ENCODE measurements at regions not wholly inside any gene's neighbourhood (a gene's known extent, or its start where the extent isn't known, plus 50 kb on each side); places are given as distances from the start of the nearest gene placed in this dataset.

- DNase-seq (ENCODE audit: low read depth in 2 of 2): no peak
Measured at GRCh38 chr22:48952256-48953102, 875.2 kb downstream of the BRD1 start.

GRCh38 chr22:48951836-48952235 lies 875.8 kb downstream of the BRD1 start:
- DNase-seq (ENCODE audit: low read depth in 2 of 2): no peak

GRCh38 chr22:48950151-48950915 lies 877.3 kb downstream of the BRD1 start:
- no peak for DNase-seq (ENCODE audit: low read depth in 2 of 2)

DNA sequence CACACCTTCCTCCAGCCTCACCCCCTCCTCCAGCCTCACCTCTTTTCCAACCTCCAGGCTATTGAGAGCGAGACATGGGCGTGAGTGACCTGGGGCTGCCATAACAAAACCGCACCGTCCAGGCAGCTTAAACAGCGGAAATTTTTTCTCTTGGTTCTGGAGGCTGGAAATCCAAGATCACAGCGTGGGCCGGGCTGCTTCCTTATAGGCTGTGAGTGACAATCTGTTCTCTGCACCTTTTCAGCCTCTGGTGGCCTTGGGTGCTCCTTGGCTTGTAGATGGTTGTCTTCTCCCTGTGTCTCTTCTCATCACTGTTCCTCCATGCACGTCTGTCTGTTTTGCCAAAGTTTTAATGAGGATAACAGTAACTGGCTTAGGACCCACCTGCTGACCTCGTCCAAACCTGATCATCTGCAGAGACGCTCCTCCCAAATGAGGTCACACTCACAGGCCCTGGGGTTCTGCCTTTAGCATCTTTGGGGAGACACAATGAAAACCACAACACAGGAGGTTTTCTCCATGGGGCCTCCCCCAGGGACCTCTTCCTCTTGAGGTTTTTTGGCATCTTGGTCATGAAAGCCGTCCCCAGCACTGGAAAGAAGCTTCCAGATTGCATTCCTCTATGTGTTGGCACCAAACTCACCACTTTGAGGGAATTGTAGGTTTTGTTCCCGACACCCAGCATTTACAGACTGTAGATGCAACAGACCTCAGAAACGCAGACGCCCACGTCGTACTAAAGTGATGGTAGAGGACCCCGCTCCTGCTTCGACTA lies 878.1 kb downstream of the BRD1 start:
- DNase-seq (ENCODE audit: low read depth in 2 of 2): no peak

GRCh38 chr22:48948575-48949170 lies 879.0 kb downstream of the BRD1 start:
- DNase-seq (ENCODE audit: low read depth in 2 of 2): no peak

- DNase-seq (ENCODE audit: low read depth in 2 of 2): no peak
Measured at GRCh38 chr22:48947636-48948035, 880.0 kb downstream of the BRD1 start.

- DNase-seq (ENCODE audit: low read depth in 2 of 2): no peak
Measured at GRCh38 chr22:48945621-48946458, 881.8 kb downstream of the BRD1 start.

GRCh38 chr22:48944751-48945620 lies 882.7 kb downstream of the BRD1 start:
- no peak for DNase-seq (ENCODE audit: low read depth in 2 of 2)

GRCh38 chr22:48944433-48944750 lies 883.3 kb downstream of the BRD1 start:
- no peak for DNase-seq (ENCODE audit: low read depth in 2 of 2)

DNA sequence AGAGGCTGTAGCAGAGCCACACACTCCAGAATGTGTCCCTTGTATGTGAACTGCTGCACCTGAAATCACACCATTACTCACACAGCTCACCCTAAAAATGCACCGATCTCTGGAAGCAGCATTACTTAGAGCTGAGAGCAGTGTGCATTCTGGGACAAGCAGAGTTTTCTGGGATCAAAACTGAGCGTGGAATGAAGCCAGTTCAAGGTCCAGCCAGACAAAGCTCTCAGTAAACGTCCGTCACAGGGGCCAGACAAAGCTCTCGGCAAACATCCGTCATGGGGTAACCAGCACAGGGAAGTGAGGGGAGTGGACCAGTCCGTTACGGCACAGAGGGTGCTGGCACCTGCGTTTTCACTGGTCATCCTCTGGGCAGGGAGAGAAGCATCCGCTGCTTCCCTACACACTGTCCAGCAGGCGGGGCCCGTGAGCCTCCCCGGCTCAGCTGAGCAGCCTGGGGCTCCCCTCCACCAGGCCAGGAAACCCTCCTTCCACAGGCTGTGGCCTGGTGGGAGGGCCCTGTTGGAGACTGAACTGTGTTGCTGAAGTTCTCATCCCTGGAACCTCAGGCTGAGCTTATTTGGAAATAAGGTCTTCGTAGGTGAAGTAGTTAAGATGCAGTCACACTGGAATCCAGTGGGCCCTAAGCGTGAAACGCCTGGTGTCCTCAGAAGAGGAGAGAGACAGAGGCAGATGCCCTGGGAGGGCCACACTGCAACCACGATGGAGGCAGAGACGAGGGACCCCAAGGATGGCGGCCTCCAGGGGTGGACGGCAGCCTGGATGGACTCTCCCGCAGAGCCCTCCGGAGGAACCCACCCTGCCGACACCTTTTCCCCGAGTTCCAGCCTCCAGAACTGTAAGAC lies 883.9 kb downstream of the BRD1 start:
- DNase-seq (ENCODE audit: low read depth in 2 of 2): no peak

DNA sequence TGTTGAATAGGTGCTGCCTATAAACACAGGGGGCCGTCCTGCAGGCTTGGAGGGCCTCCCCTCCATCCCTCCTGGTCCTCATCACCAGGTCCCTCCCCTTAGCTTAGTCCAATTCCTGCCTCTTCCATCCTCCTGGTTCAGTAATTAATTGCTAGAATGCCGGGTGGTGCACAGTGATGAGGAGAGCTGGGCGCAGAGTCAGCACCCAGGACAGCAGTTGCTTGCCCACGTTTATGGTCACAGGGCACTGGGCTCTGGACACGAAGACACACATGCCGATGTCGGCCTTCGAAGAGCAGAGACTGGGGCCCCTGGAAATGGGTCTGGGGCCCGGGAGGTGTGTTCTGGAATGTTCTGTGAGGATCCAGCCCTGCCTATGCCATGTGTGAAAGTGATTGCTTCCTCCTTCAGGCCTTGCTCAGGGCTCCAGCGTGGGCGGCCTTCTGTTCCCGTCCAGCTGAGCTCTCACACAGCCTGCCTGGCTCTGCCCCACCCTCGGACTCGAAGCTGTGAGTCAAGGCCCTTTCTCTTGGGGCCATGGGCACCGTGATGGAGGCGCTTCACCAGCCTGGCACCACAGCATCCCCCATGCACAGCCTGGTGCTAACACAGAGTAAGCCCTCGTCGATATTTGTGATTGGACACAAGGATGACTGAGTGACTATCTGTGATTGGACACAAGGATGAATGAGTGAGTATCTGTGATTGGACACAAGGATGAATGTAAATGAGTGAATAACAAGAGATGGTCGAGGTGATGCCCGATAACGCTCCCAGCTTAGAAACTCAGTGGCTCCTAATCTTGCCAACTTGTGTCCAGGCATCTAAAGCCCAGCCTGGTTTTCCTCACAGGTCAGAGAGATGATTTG lies 884.7 kb downstream of the BRD1 start:
- DNase-seq (ENCODE audit: low read depth in 2 of 2): no peak

DNA sequence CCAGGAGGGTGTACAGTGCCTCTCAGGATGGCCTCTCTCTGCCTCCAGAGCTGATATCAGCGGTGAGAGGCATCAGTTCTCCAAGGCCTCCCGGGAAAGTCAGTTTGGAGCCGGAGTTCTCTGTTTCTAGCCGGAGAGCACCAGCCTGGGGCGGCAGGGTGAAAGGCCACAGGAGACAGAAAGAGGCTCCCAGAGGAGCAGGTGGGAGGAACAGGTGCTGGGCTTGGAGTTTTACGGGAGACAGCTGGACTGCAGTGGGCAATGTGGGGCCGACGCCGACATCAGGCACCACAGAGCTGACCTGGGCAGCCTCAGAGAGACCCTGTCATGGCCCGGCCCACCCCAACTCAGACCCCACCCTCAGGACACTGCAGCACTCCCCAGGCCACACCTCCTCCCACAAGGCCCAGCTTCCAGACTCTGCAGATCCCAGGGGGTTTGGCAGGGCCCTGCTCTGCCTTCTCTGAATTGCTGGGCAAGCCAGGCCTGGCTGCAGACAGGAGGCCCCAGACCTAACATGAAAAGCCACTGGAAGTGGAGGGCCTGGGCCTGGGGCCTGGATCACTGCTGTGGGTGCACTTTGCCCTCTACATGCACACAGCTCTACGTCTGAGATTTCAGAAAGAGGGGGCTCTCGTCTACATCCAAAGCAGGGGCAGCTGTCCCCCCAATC lies 885.6 kb downstream of the BRD1 start:
- no peak for DNase-seq (ENCODE audit: low read depth in 2 of 2)

DNA sequence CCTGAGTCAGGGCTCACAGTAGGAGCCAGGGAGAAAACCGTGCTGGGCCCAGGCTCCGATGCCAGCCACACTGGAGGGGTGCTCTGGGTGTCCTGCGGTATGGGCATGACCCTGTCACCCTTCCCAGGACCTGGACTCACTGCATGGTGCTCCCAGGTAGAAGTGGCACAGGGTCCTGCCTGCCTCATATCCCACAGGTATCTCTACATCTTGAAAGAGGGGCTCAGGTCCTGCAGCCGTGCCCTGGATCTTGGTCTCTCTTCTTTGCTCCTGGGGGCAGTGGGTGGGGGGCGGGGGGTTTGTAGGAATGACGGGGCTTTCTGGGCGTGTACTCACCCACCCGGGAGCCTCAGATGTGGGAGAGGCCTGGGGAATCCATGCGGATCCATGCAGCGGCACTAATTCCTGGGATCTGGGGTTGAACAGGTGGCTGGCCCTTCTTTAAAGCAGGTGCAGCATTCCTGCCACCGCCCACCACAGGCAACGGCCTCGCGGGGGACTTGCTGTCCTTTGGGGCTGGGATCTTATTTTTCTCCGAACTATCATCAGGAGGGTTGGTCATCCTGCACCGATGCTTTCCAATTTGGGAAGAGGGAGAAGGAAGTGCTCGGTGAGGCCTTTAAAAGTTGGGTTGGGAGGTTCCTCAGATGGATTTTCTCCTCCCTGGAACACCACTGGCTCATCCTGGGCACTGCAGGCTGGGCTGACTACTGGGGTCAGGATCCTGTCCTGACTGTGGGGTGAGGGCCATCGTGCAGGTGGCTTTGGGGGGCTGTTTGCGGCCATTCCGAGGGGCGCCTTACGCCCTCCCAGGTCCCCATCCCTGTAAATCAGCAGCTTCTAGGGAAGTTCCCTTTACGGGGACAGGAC lies 886.4 kb downstream of the BRD1 start:
- DNase-seq (ENCODE audit: low read depth in 2 of 2): no peak

DNA sequence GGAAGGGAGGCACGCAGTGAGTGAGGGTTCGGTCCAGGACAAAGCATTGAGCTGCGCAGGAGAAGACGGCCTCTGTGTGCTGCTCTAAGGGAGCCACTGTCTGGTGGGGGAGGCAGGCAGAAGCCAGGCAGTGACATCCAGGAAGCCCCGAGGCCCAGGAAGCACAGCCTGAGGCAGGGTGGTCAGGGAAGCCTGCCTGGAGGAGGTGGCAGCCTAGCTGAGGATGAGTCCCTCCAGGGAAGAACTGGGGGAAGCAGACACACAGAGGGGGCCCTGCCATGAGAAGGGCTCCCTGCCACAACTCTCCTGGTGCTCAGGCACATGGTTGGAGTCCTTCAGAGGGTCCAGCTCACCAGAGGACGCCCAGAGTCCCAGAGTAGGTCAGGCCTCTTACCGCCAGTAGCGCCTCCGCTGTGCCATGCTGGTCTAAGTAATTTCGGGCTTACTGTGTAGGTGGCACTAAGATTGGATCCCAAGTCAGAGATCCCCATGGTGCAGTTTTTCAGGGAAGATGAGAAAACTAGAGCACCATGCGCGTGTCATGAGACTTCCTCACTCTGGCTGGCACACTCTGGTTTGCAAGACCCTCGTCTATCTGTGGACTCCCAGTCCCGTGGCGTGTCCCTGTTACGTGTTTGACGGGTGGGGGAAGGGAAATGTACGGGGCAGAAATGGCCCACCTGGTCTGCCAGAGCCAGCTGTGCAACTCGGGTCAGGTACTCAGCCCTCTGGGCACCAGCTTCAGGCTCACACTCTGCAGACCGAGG lies 887.2 kb downstream of the BRD1 start:
- no peak for DNase-seq (ENCODE audit: low read depth in 2 of 2)

GRCh38 chr22:48939441-48940265 lies 888.0 kb downstream of the BRD1 start:
- DNase-seq (ENCODE audit: low read depth in 2 of 2): no peak

All from dermis microvascular lymphatic vessel endothelial cell (primary cell).